ENCODE measurements at regions not wholly inside any gene's neighbourhood (a gene's known extent, or its start where the extent isn't known, plus 50 kb on each side); places are given as distances from the start of the nearest gene placed in this dataset.
A peak's percentile ranks its signal among the peaks of the same experiment; 100 is the strongest.
"Not testable (repeated sequence)": the region's sequence is repeated elsewhere in the genome, so short reads cannot be mapped to it uniquely, and the experiment has no call there.

- no peak for DNase-seq
Measured at GRCh38 chr1:207243442-207244408, 77.8 kb upstream of the CD55 start.

GRCh38 chr1:207244409-207244801 is 77.1 kb upstream of the CD55 start:
- DNase-seq = no peak

- DNase-seq = no peak
Measured at GRCh38 chr1:207245124-207245523, 76.4 kb upstream of the CD55 start.

GRCh38 chr1:207248544-207249198 is 72.8 kb upstream of the CD55 start:
- peak; percentile 42 for DNase-seq

GRCh38 chr1:207250431-207250830 is 71.0 kb upstream of the CD55 start:
- DNase-seq = no peak

- no peak for DNase-seq
Measured at GRCh38 chr1:207251066-207251465, 70.4 kb upstream of the CD55 start.

GRCh38 chr1:207256869-207257268 is 64.6 kb upstream of the CD55 start:
- no peak for DNase-seq

GRCh38 chr1:207259391-207259790 is 62.1 kb upstream of the CD55 start:
- DNase-seq = no peak

- no peak for DNase-seq
Measured at GRCh38 chr1:207261971-207262370, 59.5 kb upstream of the CD55 start.

GRCh38 chr1:207262891-207263290 is 58.6 kb upstream of the CD55 start:
- DNase-seq = not testable (repeated sequence)

- no peak for DNase-seq
Measured at GRCh38 chr1:207264663-207265252, 56.7 kb upstream of the CD55 start.

- no peak for DNase-seq
Measured at GRCh38 chr1:207268337-207268736, 53.1 kb upstream of the CD55 start.

- DNase-seq = no peak
Measured at GRCh38 chr1:207268753-207269511, 52.5 kb upstream of the CD55 start.
